LoVo (cell line): ENCODE measurements at regions not wholly inside any gene's neighbourhood (a gene's known extent, or its start where the extent isn't known, plus 50 kb on each side); places are given as distances from the start of the nearest gene placed in this dataset.
"Not testable (repeated sequence)": the region's sequence is repeated elsewhere in the genome, so short reads cannot be mapped to it uniquely, and the experiment has no call there.

Source experiments
- DNase-seq: peaks from one replicate; pipeline ENCODE4 v3.0.0-alpha.2; 2016; ENCODE audit warnings: low spot score

DNA sequence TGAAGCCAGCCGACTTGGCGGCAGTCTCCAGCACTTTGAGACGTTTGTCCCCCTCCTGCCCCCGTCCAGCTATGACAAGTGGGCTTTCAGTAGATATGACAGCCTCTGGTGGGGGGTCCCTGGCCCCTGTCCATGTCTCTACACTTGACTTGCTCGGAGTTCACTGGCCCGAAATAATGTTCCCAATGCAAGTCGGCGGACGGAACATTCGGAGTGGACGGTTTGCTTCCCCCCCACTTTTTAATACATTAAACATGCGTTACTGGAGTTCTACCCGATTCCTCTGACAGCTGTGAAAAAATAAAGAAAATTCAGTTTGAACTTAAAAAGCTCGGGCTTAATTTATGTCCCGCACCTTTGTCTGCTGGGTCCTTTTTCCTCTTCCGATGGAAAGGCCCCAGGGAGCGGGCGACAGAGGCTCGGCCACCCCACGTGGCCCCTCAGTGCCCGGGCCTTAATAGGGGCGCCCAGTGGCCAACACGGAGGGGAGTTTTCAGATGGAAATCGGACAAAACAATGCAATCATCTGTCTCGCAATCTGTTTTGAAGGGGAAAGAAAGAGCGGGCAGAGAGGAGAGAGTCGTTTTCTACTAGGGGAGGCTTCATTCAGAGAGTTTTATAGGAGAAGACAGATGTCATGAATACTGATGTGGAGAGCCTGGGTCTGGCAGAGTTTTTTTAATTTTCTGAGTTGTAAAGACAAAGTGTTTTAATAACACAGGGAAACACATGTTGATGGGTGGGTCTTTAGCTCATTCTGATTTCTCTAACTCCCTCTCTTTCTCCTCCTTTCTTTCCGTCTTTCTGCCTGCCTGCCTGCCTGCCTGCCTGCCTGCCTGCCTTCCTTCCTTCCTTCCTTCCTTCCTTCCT, 50.2 kb downstream of the SMIM38 start:
- no peak for DNase-seq

DNA sequence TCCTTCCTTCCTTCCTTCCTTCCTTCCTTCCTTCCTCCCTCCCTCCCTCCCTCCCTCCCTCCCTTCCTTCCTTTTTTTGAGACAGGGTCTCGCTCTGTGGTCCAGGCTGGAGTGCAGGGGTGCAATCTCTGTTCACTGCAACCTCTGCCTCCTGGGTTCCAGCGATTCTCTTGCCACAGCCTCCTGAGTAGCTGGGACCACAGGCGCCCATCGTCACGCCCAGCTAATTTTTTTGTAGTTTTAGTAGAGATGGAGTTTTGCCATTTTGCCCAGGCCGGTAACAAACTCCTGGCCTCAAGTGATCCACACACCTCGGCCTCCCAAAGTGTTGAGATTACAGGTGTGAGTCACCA, 50.9 kb downstream of the SMIM38 start:
- not testable (repeated sequence) for DNase-seq

DNA sequence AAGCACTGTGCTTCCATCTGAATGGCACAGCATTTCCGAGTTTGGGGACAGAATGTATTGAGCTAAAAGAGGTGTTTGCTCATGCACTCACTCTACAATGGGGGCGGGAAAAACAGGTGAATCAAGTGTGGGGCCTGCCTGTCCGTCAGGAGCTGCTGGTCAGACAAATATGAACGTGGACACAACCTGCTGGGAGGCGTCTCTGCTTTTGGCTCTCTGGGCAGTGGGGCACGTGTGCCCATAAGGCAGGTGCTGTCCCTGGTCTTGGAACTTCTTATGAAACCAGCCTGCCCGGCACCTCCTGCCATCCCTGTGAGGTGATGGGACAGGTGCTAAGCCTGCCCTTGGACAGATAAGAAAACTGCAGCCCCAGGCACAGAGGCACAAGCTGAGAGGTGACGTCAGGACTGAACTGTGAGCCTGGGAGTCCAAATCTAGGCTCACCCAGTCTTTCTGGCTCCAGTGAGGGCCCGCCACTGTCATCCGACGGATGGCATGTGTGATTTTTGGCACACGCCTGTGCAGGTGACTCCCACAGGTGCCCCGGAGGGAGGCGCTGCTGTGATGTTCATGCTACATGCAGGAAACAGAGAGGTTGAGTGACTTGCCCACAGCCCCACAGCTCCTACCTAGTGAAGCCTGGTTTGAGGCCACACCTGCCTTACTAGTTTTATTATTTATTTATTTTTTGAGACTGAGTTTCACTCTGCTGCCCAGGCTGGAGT, 51.6 kb downstream of the SMIM38 start:
- DNase-seq: no peak

DNA sequence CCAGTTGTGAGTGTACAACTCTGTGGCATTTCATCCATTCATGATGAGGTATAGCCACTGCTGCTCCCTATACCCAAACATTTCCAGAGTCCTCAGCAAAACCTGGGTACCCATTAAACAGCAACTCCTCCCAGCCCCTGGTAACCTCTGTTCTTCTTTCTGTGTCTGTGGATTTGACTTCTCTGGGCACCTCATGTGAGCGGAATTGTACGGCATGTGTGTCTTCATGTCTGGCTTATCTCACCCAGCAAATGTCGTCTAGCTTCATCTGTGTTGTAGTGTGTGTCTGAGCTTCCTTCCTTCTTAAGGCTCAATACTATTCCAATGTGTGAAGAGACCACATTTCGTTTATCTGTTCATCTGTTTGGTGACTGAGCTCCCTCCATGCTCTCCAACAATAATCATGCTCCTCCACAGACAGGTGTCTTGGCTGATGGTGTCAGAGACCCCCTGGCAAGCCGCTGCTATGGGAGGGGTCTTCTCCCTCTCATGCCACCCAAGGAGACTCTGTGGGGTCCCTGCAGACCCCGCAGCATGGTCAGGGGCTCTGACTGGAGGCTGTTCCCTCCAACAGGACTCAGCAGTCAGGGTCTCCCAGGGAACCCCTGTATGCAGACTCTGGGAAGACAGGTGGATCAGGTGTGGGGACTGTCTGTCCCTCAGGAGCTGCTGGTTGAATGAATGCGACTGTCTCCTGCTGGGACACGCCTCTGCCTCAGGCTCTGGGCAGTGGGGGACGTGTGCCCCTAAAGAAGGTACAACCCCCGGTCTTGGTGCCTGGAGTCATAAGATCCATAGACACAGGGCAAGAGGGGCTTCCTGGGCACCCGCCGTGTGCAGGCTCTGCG, 52.7 kb downstream of the SMIM38 start:
- DNase-seq: no peak

DNA sequence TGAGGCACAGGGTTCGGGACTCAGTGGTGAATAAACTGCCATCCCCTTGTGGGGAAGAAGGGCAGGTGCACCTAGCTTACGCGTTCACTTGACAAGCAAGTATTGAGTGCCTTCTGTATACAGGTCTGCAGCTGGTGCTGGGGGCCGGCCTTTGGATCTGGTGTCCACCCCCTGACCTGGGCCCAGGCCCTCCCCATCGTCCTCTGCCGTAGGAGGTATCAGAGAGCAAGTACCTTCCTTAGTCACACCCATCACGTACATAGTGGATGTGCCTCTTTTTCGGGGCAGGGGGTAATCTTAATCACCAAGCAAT, 53.3 kb downstream of the SMIM38 start:
- no peak for DNase-seq

DNA sequence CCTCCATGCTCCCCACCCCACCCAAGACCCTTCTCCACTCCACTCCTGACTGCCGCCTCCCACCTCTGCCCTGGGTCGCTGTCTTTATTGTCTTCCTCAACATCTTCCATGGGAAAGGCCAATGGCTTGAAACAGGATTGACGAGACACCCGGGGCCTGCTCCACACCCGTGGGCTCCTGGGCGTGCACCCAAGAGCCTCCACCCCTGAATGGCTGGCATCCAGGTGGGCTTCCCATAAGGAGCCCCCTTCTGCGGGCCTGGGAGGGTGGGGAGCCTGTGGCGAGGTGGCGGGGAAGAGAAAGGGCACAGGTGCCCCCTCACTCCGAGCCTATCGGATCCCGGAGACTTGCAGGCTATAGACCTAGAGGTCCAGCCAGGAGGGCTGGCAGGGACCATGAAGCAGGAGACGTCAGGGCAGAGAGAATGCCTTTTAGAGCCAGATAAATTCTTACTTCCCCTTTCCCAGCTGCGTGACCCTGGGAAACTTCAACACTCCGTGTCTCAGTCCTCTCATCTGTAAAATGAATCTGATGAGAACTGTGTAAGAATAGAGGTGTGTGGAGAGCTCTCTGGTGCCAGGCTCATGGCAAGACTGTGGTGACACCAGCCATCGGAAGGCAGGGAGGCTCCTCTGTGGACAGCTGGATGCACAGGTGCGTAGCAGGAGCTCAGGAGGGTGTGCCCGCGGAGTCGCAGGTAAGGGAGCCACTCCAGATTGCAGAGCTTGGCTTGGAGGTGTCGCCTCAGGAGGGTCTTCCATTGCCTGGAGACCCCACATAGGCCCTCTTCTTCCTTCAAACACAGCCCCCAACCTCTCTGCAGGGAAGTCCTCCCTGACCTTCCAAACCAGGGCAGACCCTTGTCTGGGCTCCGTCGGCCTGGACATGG, 53.9 kb downstream of the SMIM38 start:
- DNase-seq: no peak

DNA sequence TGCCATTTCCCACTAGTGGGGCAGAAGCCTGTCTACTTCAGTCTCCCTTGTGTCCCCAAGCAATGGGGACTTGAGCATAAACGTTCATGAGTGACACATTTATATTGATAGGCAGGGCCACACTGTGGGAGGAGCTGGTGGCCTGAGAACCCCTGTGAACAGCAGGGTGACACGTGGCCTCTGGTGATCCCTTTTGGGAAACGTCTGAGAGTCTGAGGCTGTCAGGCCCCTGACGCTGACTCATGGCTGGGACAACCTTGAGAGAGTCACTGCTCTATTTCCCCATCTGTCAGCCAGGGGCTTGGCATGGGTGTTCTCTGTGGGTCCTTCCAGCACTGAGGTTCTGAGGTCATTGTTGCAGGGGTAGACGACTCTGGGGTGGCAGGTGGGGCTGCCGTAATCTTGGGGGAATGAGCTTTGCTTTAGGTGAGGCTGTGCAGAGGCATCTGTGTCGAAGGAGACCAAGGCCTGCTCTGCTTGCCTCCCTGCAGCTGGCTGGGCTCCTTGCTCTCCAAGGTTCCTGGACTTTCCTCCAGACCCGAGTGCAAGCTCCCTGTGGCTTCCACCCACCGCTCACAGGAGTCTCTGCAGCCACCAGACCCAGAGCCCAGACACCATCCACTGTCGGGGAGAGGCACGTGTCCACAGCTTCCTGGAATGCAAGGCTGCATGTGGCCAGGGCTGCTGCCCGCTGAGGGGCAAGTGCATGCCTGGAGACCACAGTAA, 54.7 kb downstream of the SMIM38 start:
- no peak for DNase-seq

DNA sequence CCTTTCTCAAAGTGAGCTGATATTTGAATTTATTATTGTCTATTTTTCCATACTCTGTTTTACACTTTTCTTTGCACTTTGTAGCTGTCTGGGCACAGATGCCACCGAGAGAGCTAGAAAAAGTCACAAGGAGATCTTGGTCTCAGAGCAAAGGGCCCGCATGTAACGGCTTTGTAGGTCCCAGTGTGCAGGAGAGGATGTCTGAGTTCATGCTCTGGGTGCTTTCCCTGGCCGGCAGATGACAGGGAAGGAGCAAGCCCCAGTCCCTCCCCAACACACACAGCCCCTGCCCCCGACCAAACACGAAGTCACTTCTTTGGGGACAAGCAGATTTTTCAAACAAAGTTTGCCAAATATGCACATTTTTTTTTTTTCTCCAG, 55.8 kb downstream of the SMIM38 start:
- no peak for DNase-seq

DNA sequence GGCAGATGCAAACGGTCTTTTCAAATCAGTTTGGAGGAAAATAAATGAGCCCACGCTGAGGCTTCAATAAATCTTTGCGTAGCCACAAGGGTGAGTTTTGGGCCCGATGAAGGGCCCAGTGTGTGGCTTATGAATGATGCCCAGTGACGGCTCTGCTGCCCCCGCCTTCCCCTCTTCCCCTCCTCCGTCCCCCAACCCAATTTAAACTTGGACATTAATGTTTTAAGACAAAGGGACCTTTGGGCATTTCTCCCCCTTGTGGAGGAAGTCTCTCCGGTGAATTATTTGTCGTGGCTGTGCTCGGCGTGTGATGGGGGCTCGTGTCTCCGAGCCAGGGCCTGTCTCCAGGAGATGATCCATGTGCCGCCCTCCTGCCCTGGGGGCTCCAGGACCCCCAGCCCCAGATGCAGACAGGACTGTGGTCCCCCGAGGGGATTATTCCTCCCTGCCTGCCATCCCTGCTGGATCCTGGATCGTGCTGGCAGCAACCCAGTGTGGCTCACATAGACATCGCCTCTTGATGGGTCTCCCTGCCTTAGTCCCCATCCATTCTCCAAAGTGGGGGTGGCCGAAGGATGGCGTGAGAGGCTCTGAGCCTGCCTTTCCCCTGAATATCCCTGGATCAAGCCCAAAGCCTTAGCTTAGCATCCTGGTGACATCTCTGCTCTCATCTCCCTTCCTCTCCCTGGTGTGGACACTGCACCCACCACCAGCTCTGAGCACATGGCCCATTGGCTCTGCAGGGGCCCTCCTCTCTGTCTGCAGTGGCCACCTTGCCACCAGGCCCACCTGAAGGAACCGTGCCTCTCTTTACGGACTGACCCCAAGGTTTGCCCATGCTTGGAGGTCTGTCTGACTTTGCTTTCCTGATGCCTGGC, 56.4 kb downstream of the SMIM38 start:
- DNase-seq: no peak

DNA sequence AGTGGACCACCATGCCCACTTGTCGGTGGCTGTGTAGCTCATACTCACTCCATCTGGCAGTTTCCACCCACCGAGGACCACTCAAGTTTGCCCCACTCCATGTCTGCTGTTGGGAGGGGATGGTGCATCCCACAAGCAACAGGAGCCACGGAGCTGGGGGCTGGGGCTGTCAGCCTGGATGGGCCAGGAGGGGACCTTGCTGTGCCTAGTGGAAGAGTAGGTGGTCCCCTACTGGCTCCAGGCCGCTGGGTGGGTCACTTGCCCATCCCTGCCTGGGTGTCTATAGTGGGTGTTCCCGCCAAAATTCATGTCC, 57.0 kb downstream of the SMIM38 start:
- DNase-seq: no peak

DNA sequence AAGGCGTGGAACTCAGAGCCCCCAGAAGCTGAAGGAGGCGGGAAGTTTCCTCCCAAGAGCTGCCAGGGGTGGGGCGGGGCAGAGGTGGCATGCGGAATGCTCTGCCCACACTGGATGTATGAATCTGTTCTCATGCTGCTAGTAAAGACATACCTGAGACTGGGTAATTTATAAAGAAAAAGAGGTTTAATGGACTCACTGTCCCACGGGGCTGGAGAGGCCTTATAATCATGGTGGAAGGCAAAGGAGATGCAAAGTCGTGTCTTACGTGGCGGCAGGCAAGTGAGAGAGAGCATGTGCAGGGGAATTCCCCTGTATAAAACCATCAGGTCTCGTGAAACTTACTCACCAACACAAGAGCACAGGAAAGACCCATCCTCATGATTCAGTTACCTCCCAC, 57.6 kb downstream of the SMIM38 start:
- no peak for DNase-seq

DNA sequence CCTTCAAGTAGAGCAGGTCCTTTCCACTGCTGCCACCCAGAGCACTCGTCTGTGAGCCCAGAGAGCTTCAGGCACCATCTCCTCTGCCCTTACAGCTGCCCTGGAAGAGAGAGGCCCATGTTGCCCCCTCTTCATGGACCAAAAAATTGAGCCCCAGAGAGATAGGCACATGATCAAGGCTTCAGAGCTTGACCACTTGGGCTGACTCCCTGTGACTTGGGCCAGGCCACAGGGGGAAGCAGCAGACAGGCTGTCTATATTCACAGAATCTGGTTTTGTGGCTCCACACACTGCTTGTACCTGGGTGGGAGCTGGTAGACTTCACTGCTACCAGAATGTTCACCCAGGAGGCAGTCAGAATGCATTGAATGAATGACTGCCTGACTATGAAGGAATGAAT, 58.2 kb downstream of the SMIM38 start:
- DNase-seq: no peak

DNA sequence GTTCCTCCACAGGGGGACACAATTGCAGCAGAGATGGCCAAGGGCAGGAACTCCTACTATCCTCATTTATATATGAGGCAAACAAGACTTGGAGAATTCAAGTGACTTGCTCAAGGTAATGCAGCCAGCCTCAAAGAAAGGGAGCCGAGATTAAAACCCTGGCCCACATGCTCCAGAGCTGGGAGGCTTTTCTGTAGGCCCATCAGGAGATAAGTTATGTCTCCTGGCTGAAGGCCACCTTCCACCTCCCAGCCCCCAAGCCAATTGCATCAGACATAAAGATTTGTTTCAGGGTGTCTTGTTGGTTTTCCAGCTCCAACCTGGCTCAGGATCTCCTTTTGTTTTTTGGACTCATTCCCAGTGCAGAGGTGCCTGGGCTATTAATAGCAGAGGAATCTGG, 59.5 kb downstream of the SMIM38 start:
- DNase-seq: no peak

DNA sequence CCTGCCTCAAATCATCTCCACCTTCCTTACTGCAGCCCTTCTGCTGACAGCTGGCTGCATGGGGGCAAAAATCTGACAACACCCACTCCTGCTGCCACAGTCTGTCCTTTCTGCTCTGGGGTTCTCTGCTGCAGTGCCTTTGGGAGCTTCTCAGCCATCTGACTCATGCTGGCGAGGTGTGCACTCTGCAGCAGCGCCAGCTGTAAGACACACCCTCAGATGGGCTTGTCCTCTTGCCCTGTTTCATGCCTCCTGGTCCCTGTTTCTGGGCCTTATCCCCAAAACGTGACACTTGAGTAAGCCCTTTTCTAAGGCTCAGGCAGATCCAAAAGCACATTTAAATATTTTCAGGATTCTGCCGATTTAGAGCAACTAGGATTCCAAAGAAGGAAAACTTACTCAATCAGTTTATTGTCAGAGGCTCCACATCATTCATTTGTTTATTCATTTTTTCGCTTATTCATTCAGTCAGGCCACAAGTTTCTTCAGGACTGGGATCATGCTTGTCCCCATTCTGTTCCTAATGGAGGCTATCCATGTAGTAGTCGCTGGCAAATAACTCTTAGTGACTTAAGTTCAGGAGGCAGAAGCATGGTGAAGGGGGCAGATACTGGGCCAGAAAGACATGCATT, 60.2 kb downstream of the SMIM38 start:
- peak; percentile 29 for DNase-seq

DNA sequence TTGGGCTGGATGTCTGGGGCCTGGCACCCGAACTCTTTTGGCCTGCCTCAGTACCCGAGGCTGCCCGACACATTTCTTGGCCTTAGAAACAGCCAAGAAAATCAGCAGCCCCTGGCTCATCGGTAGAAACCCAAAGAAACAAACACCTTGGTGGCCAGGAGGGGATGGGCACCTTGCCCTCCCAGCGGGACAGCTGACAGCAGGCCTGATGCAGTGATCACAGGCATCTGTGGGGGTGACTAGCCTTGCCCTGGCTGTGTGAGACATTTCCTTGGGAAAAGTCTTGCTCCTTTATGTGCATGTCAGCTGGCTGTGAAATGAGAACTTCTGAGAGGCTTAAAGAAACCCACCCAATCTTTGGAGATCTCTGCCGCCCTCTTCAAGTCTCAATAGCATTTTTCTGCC, 60.9 kb downstream of the SMIM38 start:
- no peak for DNase-seq

DNA sequence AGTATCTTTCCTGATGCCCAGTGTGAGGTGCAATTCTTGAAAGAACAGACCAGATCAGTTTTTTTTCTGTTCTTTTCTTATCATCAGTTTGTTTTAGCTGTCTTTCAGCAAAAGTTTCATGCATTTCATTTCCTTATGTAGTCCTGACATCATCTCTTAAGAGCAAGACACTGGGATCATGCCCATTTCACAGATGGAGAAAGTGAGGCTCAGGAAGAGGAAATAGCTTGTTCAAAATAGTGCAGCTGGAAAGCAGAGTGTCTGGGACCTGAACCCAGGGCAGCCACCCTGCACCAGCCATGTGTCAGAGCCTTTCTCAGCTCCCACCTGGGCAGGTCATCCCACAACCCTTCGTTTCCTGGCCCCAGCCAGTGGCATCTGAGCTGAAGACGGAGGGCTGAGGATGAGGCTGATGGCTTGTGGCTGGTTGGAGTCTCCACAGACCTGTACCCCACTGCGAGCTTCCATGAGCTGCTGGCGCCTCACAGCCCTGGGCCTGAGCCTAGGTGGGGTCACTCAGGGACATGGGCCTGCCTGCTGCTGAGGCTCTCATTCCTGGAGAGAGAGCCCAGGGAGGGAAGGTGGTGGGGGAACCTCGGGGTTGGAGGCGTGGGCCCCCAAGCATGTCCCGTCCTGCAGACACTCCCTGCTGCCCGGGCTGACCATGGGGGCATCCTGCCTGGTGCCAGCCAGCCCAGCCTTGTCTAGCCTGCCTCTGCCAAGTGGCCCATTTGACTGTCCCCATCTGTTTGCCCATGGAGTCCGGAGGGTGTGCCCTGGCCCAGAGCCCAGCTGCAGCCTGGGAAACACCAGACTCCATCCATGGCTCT, 61.8 kb downstream of the SMIM38 start:
- DNase-seq: no peak

DNA sequence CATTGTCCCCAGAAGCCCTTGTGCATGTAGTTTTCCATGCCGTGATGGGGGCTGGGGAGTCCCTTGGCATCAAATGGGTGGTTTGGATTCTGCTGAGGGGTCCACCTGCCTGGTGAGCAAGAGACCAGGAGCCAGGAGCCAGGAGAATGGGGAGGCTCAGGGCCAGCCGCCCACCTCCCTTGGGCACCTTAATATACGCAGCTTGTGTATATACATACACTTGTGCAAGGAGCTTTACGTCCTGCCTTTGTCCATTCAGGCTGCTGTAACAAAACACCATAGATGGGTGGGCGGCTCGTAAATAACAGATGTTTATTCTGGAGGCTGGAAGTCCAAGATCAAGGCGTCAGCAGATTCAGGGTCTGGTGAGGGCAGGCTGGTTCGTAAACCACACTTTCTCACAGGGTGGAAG, 62.5 kb downstream of the SMIM38 start:
- DNase-seq: no peak

DNA sequence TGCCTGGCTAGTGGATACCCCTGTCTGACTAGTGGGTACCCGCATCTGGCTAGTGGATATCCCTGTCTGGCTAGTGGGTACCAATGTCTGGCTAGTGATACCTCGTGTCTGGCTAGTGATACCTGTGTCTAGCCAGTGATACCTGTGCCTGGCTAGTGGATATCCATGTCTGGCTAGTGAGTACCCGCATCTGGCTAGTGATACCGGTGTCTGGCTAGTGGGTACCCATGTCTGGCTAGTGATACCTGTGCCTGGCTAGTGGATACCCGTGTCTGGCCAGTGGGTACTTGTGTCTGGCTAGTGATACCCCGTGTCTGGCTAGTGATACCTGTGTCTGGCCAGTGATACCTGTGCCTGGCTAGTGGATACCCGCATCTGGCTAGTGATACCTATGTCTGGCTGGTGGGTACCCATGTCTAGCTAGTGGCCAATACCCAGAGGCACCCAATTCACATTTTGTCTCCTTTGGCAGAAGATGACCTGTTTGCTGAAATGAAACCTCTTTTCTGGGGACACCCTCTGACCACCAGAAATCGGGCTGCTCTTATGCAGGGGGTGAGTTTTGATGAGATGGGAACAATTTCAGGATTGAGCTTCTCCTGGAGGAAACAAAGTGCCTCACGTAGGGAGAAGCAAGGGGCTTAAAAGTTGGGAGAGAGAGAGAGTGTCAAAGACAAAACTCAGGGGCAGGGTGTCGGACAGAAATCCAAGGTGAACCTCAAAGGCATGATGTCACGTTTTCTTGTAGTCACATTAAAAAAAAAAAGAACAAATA, 63.4 kb downstream of the SMIM38 start:
- no peak for DNase-seq
